ENCODE measurements at regions not wholly inside any gene's neighbourhood (a gene's known extent, or its start where the extent isn't known, plus 50 kb on each side); places are given as distances from the start of the nearest gene placed in this dataset.
"Not testable (repeated sequence)": the region's sequence is repeated elsewhere in the genome, so short reads cannot be mapped to it uniquely, and the experiment has no call there.

DNA sequence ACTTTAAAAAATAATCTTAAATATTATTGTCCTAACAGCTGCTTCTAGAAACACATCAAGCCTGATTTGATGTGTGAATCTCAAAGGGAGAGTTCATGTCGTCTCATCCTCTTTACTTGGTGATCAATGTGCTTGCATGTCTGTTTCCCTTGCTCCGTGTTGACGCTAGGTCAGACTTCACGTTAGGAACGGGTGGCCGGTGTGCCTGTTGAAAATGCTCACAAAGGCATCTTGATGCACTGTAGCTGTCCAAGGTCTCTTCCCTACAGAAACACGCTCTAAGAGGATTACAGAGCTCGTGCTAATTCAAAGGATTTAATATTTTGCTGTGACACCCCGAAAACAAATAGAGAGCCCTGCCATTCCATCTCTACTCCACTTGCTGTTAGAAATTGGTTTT, 84.6 kb downstream of the ID4 start:
- H3K9me3 ChIP-seq (ENCODE audit: control insufficient read depth, low read length), result no peaks in the 10 kb centered on the region
- DNase-seq, result no peak
- no peaks in the 10 kb centered on the region for H3K36me3 ChIP-seq (ENCODE audit: control insufficient read depth, insufficient read depth, low read length)
- no peak overlapping the region for H3K4me3 ChIP-seq (ENCODE audit: insufficient read depth, low read depth, low read length, poor library complexity, severe bottlenecking)
- H3K4me1 ChIP-seq (ENCODE audit: control insufficient read depth, insufficient read depth, low read length, poor library complexity, severe bottlenecking), result no peaks in the 10 kb centered on the region
- H3K27me3 ChIP-seq (replicated peaks; ENCODE audit: control insufficient read depth, insufficient read depth, low read length, poor library complexity, severe bottlenecking), result no peaks in the 10 kb centered on the region
- no peak overlapping the region for H3K27ac ChIP-seq (ENCODE audit: insufficient read depth, low read length, poor library complexity, severe bottlenecking)

- no peaks in the 10 kb centered on the region for H3K9me3 ChIP-seq (ENCODE audit: control insufficient read depth, low read length)
- no peaks in the 10 kb centered on the region for H3K36me3 ChIP-seq (ENCODE audit: control insufficient read depth, insufficient read depth, low read length)
- H3K27me3 ChIP-seq (replicated peaks; ENCODE audit: control insufficient read depth, insufficient read depth, low read length, poor library complexity, severe bottlenecking), result no peaks in the 10 kb centered on the region
- H3K27ac ChIP-seq (ENCODE audit: insufficient read depth, low read length, poor library complexity, severe bottlenecking), result no peak overlapping the region
- no peak overlapping the region for H3K4me3 ChIP-seq (ENCODE audit: insufficient read depth, low read depth, low read length, poor library complexity, severe bottlenecking)
- DNase-seq, result no peak
- no peaks in the 10 kb centered on the region for H3K4me1 ChIP-seq (ENCODE audit: control insufficient read depth, insufficient read depth, low read length, poor library complexity, severe bottlenecking)
These were observed 88.4 kb downstream of the ID4 start for GRCh38 chr6:19925533-19925932.

GRCh38 chr6:19928461-19928860, 91.3 kb downstream of the ID4 start:
- Histone ChIP-seq H3K36me3 (ENCODE audit: control insufficient read depth, insufficient read depth, low read length) (no peaks in the 10 kb centered on the region), H3K27ac (ENCODE audit: insufficient read depth, low read length, poor library complexity, severe bottlenecking) (no peak overlapping the region), H3K27me3 (replicated peaks; ENCODE audit: control insufficient read depth, insufficient read depth, low read length, poor library complexity, severe bottlenecking) (no peaks in the 10 kb centered on the region), H3K4me3 (ENCODE audit: insufficient read depth, low read depth, low read length, poor library complexity, severe bottlenecking) (no peak overlapping the region), H3K4me1 (ENCODE audit: control insufficient read depth, insufficient read depth, low read length, poor library complexity, severe bottlenecking) (no peaks in the 10 kb centered on the region), H3K9me3 (ENCODE audit: control insufficient read depth, low read length) (no peaks in the 10 kb centered on the region)
- DNase-seq, result no peak

- no peak for DNase-seq
- H3K27me3 ChIP-seq (replicated peaks; ENCODE audit: control insufficient read depth, insufficient read depth, low read length, poor library complexity, severe bottlenecking), result no peaks in the 10 kb centered on the region
- no peaks in the 10 kb centered on the region for H3K36me3 ChIP-seq (ENCODE audit: control insufficient read depth, insufficient read depth, low read length)
- no peaks in the 10 kb centered on the region for H3K9me3 ChIP-seq (ENCODE audit: control insufficient read depth, low read length)
- H3K4me1 ChIP-seq (ENCODE audit: control insufficient read depth, insufficient read depth, low read length, poor library complexity, severe bottlenecking), result no peaks in the 10 kb centered on the region
- no peak overlapping the region for H3K4me3 ChIP-seq (ENCODE audit: insufficient read depth, low read depth, low read length, poor library complexity, severe bottlenecking)
- H3K27ac ChIP-seq (ENCODE audit: insufficient read depth, low read length, poor library complexity, severe bottlenecking), result no peak overlapping the region
These were observed 92.1 kb downstream of the ID4 start for GRCh38 chr6:19929312-19929711.

GRCh38 chr6:19934996-19935591, 97.9 kb downstream of the ID4 start:
- Histone ChIP-seq H3K9me3 (ENCODE audit: control insufficient read depth, low read length) (no peaks in the 10 kb centered on the region), H3K27me3 (replicated peaks; ENCODE audit: control insufficient read depth, insufficient read depth, low read length, poor library complexity, severe bottlenecking) (no peaks in the 10 kb centered on the region), H3K4me1 (ENCODE audit: control insufficient read depth, insufficient read depth, low read length, poor library complexity, severe bottlenecking) (no peaks in the 10 kb centered on the region), H3K36me3 (ENCODE audit: control insufficient read depth, insufficient read depth, low read length) (no peaks in the 10 kb centered on the region), H3K27ac (ENCODE audit: insufficient read depth, low read length, poor library complexity, severe bottlenecking) (no peak overlapping the region), H3K4me3 (ENCODE audit: insufficient read depth, low read depth, low read length, poor library complexity, severe bottlenecking) (no peak overlapping the region)
- DNase-seq, result no peak

DNA sequence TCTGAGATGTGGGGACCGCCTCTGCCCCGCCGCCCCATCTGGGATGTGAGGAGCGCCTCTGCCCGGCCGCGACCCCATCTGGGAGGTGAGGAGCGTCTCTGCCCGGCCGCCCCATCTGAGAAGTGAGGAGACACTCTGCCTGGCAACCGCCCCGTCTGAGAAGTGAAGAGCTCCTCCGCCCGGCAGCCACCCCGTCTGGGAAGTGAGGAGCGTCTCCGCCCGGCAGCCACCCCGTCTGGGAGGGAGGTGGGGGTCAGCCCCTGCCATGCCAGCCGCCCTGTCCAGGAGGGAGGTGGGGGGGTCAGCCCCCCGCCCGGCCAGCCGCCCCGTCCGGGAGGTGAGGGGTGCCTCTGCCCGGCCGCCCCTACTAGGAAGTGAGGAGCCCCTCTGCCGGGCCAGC, 102.2 kb downstream of the ID4 start:
- H3K27me3 ChIP-seq (replicated peaks; ENCODE audit: control insufficient read depth, insufficient read depth, low read length, poor library complexity, severe bottlenecking); H3K9me3 ChIP-seq (ENCODE audit: control insufficient read depth, low read length); H3K4me3 ChIP-seq (ENCODE audit: insufficient read depth, low read depth, low read length, poor library complexity, severe bottlenecking); H3K36me3 ChIP-seq (ENCODE audit: control insufficient read depth, insufficient read depth, low read length); H3K4me1 ChIP-seq (ENCODE audit: control insufficient read depth, insufficient read depth, low read length, poor library complexity, severe bottlenecking); H3K27ac ChIP-seq (ENCODE audit: insufficient read depth, low read length, poor library complexity, severe bottlenecking); DNase-seq: not testable (repeated sequence)

GRCh38 chr6:19939926-19940325, 102.8 kb downstream of the ID4 start:
- not testable (repeated sequence) for H3K27ac ChIP-seq (ENCODE audit: insufficient read depth, low read length, poor library complexity, severe bottlenecking); H3K36me3 ChIP-seq (ENCODE audit: control insufficient read depth, insufficient read depth, low read length); H3K9me3 ChIP-seq (ENCODE audit: control insufficient read depth, low read length); DNase-seq; H3K4me1 ChIP-seq (ENCODE audit: control insufficient read depth, insufficient read depth, low read length, poor library complexity, severe bottlenecking); H3K4me3 ChIP-seq (ENCODE audit: insufficient read depth, low read depth, low read length, poor library complexity, severe bottlenecking); H3K27me3 ChIP-seq (replicated peaks; ENCODE audit: control insufficient read depth, insufficient read depth, low read length, poor library complexity, severe bottlenecking)

DNA sequence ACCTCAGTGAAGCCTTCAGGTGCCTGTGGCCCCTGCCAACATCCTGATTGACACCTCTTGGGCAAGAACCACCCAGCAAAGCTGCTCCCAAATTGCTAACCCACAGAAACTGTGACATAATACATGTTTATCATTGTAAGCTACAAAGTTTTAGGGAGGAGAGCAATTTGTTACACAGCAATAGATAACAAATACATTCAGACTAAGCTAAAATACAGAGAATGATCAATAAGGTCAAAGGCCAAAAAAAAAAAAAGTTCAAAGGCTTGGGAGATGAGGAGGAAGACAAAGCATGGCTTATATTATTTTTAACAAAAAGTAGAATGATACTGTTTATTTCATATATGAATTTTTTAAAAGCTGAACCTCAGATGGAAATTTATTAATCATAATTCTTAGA, 105.9 kb downstream of the ID4 start:
- Histone ChIP-seq H3K9me3 (ENCODE audit: control insufficient read depth, low read length) (no peaks in the 10 kb centered on the region), H3K4me1 (ENCODE audit: control insufficient read depth, insufficient read depth, low read length, poor library complexity, severe bottlenecking) (no peaks in the 10 kb centered on the region), H3K27ac (ENCODE audit: insufficient read depth, low read length, poor library complexity, severe bottlenecking) (no peak overlapping the region), H3K4me3 (ENCODE audit: insufficient read depth, low read depth, low read length, poor library complexity, severe bottlenecking) (no peak overlapping the region), H3K36me3 (ENCODE audit: control insufficient read depth, insufficient read depth, low read length) (no peaks in the 10 kb centered on the region), H3K27me3 (replicated peaks; ENCODE audit: control insufficient read depth, insufficient read depth, low read length, poor library complexity, severe bottlenecking) (no peaks in the 10 kb centered on the region)
- DNase-seq, result no peak

DNA sequence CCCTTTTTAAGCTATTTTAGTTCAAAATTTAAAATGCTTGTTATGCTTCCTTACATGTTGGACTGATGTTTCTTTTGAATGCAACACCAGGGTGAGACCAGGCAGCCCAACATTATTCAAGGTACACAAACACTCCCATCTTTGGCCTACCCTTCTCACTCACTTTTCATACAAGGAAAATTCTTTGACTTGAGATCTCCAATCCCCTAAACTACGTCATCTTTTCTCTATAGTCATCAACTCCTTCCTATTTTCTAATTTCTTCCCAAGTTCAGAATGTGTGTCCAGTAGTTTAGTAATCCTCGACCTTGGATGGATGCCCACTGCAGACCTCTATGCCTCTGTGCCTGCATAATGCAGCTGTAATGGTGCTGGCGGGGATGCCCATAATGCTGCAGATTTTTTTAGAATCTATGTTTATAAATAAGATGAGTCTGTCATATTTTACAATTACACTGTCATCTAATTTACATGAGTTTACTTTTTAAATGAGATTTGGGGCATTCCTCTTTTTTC, 108.7 kb downstream of the ID4 start:
- H3K4me1 ChIP-seq (ENCODE audit: control insufficient read depth, insufficient read depth, low read length, poor library complexity, severe bottlenecking), result no peaks in the 10 kb centered on the region
- no peaks in the 10 kb centered on the region for H3K9me3 ChIP-seq (ENCODE audit: control insufficient read depth, low read length)
- no peak overlapping the region for H3K4me3 ChIP-seq (ENCODE audit: insufficient read depth, low read depth, low read length, poor library complexity, severe bottlenecking)
- H3K27ac ChIP-seq (ENCODE audit: insufficient read depth, low read length, poor library complexity, severe bottlenecking), result no peak overlapping the region
- no peaks in the 10 kb centered on the region for H3K36me3 ChIP-seq (ENCODE audit: control insufficient read depth, insufficient read depth, low read length)
- no peak for DNase-seq
- no peaks in the 10 kb centered on the region for H3K27me3 ChIP-seq (replicated peaks; ENCODE audit: control insufficient read depth, insufficient read depth, low read length, poor library complexity, severe bottlenecking)

- DNase-seq, result no peak
- Histone ChIP-seq H3K4me1 (ENCODE audit: control insufficient read depth, insufficient read depth, low read length, poor library complexity, severe bottlenecking) (no peaks in the 10 kb centered on the region), H3K27ac (ENCODE audit: insufficient read depth, low read length, poor library complexity, severe bottlenecking) (no peak overlapping the region), H3K36me3 (ENCODE audit: control insufficient read depth, insufficient read depth, low read length) (no peaks in the 10 kb centered on the region), H3K9me3 (ENCODE audit: control insufficient read depth, low read length) (no peaks in the 10 kb centered on the region), H3K27me3 (replicated peaks; ENCODE audit: control insufficient read depth, insufficient read depth, low read length, poor library complexity, severe bottlenecking) (no peaks in the 10 kb centered on the region), H3K4me3 (ENCODE audit: insufficient read depth, low read depth, low read length, poor library complexity, severe bottlenecking) (no peak overlapping the region)
These were observed 112.0 kb downstream of the ID4 start for GRCh38 chr6:19949155-19949554.
